Lower leg skin (tissue), 3 donors: ENCODE measurements at regions not wholly inside any gene's neighbourhood (a gene's known extent, or its start where the extent isn't known, plus 50 kb on each side); places are given as distances from the start of the nearest gene placed in this dataset.

Experiments
- CTCF ChIP-seq, 3 donors: fragments of 450-650 bp; IDR thresholded peaks; one replicate each; pipeline ENCODE4 v1.5.1; 2016; ENCODE audit warnings: antibody characterized with exemption in 3 of 3, mild to moderate bottlenecking in 3 of 3, moderate library complexity in 2 of 3
- POLR2A ChIP-seq, 2 donors: fragments of 450-650 bp; IDR thresholded peaks; one replicate each; pipeline ENCODE4 v1.6.1; 2016 to 2017; ENCODE audit warnings: antibody characterized with exemption in 2 of 2, mild to moderate bottlenecking in 1 of 2, moderate library complexity in 1 of 2

GRCh38 chr14:94938016-94938415, 168.1 kb upstream of the GSC start:
- TF ChIP-seq CTCF (IDR thresholded peaks at IDR 0.05) = no peak
- TF ChIP-seq POLR2A (IDR thresholded peaks at IDR 0.05) = no peak
